SJCRH30 (cell line): ENCODE measurements at regions not wholly inside any gene's neighbourhood (a gene's known extent, or its start where the extent isn't known, plus 50 kb on each side); places are given as distances from the start of the nearest gene placed in this dataset.
"Not testable (repeated sequence)": the region's sequence is repeated elsewhere in the genome, so short reads cannot be mapped to it uniquely, and the experiment has no call there.

Experiments
- DNase-seq, 2 experiments: peaks; one replicate each; pipeline ENCODE4 v3.0.0-alpha.2; 2015 to 2020
- H3K27ac ChIP-seq: fragments of 250-450 bp; sonication (Bioruptor Pico); 2 replicates; pipeline ENCODE4 v1.5.1; 2020; ENCODE audit warnings: mild to moderate bottlenecking, moderate library complexity
- H3K27me3 ChIP-seq: fragments of 250-450 bp; sonication (Bioruptor Pico); 2 replicates; pipeline ENCODE4 v1.5.1; 2020; ENCODE audit warnings: mild to moderate bottlenecking, moderate library complexity
- H3K36me3 ChIP-seq: fragments of 250-450 bp; sonication (Bioruptor Pico); 2 replicates; pipeline ENCODE4 v1.5.1; 2020; ENCODE audit warnings: mild to moderate bottlenecking, moderate library complexity
- H3K4me1 ChIP-seq: fragments of 250-450 bp; sonication (Bioruptor Pico); 2 replicates; pipeline ENCODE4 v1.5.1; 2020; ENCODE audit warnings: mild to moderate bottlenecking, moderate library complexity
- H3K4me3 ChIP-seq: fragments of 250-450 bp; sonication (Bioruptor Pico); 2 replicates; pipeline ENCODE4 v1.5.1; 2020; ENCODE audit warnings: mild to moderate bottlenecking, moderate library complexity
- H3K9me3 ChIP-seq: fragments of 250-450 bp; sonication (Bioruptor Pico); replicated peaks from 2 replicates; pipeline ENCODE4 v1.5.1; 2020; ENCODE audit warnings: mild to moderate bottlenecking, moderate library complexity

DNA sequence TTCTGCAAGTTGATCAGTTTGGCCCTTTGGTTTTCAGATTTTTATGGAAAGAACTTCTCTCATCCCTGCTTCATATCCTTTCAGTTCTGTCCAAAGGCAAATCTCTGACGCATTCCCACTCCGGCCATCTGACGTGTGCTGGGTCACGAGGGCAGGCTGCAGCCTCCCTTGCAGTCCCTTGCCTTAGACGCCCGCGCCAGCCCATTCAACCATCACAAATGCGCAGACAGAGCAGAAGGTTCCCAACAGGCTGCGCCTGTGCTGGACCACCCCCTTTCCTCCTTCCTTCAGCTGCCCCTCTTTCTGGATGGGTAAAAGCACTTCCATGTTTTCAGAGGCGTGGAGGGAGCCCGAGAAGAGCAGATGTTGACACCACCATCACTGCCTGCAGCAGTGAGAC lies 144.2 kb downstream of the BCL2L11 start:
- H3K36me3 ChIP-seq, H3K27ac ChIP-seq, H3K9me3 ChIP-seq, H3K4me1 ChIP-seq, H3K4me3 ChIP-seq, DNase-seq, H3K27me3 ChIP-seq: not testable (repeated sequence)

DNA sequence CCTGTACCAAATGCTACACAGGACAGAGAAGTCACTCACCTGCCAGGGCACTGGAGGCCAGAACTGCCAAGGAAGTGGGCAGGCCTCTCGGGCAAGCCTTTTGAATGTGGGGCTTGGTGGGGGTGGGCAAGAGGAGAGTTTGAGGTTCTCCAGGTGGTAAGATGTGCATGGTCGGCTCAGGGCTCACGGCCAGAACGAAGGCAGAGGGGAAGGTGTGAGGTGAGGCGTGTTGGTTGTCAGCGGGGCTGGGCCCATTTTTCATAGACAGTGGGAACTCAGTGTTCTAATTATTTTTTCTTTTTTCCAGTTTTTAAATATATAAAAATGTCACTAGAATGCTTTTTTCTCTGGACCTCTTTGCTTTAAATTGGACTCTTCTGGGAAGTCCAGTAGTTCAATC lies 145.8 kb downstream of the BCL2L11 start:
- not testable (repeated sequence) for H3K36me3 ChIP-seq, H3K9me3 ChIP-seq, H3K27ac ChIP-seq, H3K4me3 ChIP-seq, H3K4me1 ChIP-seq, DNase-seq, H3K27me3 ChIP-seq

DNA sequence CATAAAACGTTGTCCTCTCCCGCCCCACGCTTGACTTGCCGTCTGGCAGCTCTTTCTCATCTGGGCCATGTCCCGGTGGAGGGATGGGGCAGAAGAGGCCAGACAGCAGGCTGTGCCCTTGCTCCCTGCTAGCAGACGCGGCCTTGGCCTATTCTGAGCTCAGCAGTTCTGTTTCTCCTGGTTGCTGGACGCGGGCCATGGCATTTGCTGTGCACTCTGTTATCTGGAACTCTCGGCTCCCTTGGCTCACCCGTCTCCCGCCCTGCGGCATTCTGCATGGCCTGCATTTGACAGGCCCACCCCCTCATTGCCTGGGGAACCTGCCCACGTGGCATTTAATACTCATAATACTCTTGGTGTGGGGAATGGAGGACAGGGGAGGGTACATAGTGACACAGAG lies 146.3 kb downstream of the BCL2L11 start:
- not testable (repeated sequence) for H3K36me3 ChIP-seq, H3K27ac ChIP-seq, H3K27me3 ChIP-seq, H3K4me1 ChIP-seq, DNase-seq, H3K9me3 ChIP-seq, H3K4me3 ChIP-seq

DNA sequence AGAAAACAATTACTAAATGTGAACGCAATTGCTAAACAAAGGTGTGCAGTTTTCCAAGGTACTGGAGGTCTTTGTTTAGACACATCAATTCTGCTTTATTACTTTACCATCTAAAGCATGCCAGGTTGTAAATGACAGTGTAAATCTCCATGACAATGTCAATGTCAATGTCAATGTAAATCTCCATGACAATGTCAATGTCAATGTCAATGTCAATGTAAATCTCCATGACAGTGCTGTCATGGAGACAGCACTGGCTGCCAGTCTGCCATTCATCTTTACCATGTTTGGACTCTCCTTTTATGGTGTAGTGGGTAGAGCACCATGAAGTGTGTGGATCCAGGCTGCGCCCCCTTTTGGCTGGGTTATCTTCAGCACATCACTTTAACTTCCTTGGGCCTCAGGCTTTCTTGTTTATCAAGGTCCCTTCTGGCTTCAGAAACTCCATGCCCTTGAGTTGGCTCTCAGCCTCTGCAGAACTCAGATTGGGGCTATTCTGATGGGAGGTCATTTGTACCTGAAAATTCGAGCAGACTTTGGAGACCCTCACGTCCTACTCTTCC lies 149.1 kb downstream of the BCL2L11 start:
- DNase-seq, H3K27ac ChIP-seq: not testable (repeated sequence)

DNA sequence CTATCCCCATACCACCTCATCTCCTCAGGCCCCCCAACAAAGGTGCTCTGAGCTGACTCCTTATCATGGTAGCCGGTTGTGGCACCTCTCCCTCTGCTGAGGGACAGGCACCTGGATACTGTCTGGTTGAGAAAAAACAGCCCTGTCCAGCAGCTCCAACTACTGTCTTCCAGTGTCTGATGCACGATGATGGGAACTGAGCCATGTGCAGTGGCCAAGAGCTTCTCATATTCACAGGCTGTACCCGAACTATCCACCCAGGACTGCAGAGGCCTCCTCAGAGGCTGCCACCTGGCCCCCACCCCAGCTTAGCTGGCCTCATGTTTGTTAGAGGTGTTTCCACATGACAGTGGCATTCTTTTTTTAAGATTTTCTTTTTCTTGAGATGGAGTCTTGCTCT lies 149.9 kb downstream of the BCL2L11 start:
- not testable (repeated sequence) for H3K4me1 ChIP-seq, H3K9me3 ChIP-seq, H3K27ac ChIP-seq, H3K4me3 ChIP-seq, DNase-seq, H3K27me3 ChIP-seq, H3K36me3 ChIP-seq

More for the DNA sequence above, 149.1 kb downstream of the BCL2L11 start:
- not testable (repeated sequence) for H3K4me3 ChIP-seq, H3K27me3 ChIP-seq, H3K4me1 ChIP-seq, H3K9me3 ChIP-seq, H3K36me3 ChIP-seq

DNA sequence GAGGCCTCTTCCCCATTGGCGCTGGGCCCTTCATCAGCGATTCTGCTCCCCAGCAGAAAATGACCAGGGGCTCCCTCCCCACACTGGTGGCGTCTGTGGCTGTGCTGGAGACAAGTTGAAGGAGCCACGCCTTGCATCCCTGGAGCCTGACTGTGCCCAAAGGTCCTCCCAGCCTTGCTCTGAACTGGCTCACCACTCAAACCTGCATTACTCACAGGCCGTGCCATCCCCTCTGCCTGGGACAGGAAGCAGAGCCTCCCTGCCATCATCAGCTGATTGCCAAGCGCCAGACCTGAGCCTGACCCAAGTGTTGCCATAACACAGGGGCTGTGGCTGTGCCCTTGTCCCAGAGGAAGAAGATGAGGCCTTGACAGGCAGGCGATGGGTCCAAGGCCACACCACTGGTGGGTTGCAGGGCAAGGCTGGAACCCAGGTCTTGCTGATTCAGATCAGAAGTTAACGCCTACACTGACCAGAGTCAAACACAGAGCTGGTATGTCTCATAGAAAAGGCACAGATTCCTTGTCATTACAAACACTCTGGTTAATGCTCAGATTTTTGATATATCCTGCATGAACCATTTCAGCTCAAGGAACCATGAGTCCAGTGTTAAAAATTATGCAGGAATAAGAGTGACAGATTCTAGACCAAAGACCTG lies 151.1 kb downstream of the BCL2L11 start:
- H3K4me1 ChIP-seq, H3K27me3 ChIP-seq, H3K4me3 ChIP-seq, H3K9me3 ChIP-seq, H3K36me3 ChIP-seq, DNase-seq, H3K27ac ChIP-seq: not testable (repeated sequence)

DNA sequence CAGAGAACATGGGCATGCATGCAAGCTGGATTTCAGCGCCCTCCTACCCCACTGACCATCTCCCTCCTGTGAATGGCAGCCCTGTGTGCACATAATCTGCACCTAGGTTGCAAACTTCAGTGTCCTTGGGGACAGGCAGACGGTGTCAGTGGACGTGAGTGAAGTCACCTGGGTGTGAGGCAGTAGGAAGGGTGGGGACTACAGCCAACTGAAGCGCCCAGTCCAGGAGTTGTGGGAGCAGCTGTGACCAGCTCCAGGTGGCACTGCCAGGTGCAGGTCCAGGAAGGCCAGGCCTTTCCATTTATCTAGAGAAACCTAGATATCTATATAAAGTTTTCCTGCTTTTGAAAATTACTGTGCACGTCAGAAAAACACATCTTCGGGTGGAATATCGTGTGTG lies 152.3 kb downstream of the BCL2L11 start:
- not testable (repeated sequence) for H3K9me3 ChIP-seq, H3K27ac ChIP-seq, DNase-seq, H3K4me3 ChIP-seq, H3K4me1 ChIP-seq, H3K36me3 ChIP-seq, H3K27me3 ChIP-seq

DNA sequence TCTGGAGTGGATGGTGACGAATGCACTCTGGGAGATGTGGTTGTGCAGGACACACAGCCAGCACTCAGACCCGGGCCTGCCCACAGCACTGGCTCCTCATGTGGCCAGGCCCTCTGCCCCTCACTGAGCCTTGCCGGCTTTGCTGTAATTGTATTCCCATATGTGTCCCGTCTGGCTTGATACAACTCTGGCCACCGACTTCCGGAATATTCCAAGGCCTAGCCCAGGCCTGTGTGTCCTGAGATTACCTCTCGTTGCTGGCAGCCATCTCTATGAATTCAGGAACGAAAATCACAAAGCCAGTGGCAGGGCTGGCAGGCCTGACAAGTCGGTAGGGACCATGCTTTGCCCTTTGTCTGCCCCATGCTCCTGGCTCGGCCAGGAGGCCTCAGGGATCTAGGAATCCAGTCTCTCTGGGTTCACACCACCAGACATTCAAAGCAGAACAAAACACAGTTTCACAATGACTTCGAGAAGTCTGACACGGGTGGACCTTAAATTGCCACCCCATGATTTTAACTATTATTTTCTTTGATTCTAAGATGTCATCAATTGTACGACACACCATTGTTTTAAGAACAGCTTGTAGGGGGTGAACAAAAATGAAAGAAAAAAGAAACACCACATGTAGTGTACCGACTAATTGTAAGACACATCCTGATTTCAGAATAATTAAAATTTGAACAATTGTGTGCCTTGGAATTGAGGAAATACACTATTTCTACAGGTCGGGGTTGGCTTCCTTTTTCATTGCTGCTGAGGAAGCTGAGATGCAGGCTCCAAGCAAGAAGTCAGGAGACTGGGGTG lies 154.5 kb downstream of the BCL2L11 start:
- not testable (repeated sequence) for H3K36me3 ChIP-seq, H3K27me3 ChIP-seq, H3K4me3 ChIP-seq, H3K9me3 ChIP-seq, DNase-seq, H3K27ac ChIP-seq, H3K4me1 ChIP-seq

DNA sequence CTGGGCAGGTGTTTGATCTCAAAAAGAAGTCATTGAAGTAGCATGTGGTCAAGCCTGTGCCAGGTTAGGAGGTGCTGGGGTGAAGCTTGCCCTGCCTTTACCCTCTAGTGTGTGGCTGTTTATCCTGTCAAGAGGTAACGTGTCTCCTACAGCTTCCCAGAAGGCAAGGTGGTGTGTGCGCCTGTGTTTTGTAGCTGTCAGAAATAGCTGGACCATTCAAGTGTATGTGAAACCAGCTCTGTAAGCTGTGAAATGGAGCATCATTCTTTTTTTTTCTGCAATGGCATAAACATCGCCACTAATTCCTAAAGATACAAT lies 155.1 kb downstream of the BCL2L11 start:
- DNase-seq, H3K27me3 ChIP-seq, H3K36me3 ChIP-seq, H3K4me1 ChIP-seq, H3K27ac ChIP-seq, H3K4me3 ChIP-seq, H3K9me3 ChIP-seq: not testable (repeated sequence)

DNA sequence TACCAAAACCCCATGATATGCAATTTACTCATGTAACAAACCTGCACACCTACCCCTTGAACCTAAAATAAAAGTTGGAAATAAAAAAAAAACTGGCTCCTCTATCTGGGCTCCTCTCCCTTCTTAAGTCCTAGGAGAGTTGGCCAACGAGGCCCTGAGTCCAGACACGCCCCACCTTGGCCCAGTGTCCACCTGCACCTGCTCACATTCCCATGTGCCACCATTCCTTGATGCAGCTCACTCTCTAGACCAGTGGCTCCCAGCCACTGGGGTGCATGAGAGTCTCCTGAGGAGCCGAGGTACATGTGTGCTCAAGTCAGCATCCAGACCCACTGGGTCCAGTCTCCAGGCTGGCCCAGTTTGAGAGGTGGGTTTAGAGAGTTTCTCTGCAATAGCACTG lies 157.4 kb downstream of the BCL2L11 start:
- H3K4me1 ChIP-seq, H3K9me3 ChIP-seq, H3K27me3 ChIP-seq, H3K4me3 ChIP-seq, DNase-seq, H3K36me3 ChIP-seq, H3K27ac ChIP-seq: not testable (repeated sequence)

DNA sequence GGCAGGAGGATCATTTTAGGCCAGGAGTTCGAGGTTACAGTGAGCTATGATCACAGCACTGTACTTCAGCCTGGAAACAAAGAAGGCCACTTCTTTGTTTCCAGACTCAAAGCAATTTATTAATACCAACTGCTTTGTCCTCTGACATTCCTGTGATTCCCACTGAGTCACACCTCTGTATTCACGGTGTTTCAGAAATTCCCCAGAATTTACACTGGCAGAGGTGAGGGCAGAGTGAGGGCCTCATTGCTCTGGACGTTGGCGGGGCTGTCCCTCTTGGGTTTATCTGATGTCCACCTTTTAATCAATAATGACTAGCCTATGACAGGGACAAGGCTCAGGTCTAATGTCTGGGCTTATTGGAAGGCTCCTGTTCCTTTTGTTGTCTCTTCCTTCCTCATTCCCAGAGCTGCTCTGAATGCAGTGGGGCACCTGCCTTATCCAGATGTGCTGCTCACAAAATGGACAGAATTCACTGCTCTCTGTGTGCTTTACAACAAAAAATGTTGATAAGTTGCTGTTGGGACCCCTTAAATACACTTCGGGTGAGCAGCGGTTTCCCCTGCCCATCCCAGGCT lies 160.1 kb downstream of the BCL2L11 start:
- not testable (repeated sequence) for H3K36me3 ChIP-seq, DNase-seq, H3K4me1 ChIP-seq, H3K4me3 ChIP-seq, H3K27ac ChIP-seq, H3K9me3 ChIP-seq, H3K27me3 ChIP-seq

DNA sequence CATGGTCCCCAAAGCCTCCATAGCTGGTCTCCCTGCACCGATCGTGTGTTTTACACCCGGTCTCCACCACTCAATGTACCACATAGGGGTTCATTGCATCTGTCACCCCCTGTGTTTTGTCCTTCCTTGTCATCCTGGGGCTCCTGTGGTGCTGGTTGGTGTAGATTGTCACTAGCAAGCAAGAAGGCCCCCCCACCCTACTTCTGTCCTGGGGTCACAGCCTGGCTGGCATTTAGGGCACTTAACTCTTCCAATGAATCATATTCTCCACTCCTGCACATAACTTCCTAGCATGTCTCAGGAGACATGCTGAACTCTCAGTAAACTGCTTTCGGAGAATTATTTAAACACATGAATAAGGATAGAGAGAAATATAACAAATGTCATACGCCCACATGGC lies 161.4 kb downstream of the BCL2L11 start:
- not testable (repeated sequence) for H3K36me3 ChIP-seq, H3K27me3 ChIP-seq, H3K9me3 ChIP-seq, H3K27ac ChIP-seq, DNase-seq, H3K4me3 ChIP-seq, H3K4me1 ChIP-seq

DNA sequence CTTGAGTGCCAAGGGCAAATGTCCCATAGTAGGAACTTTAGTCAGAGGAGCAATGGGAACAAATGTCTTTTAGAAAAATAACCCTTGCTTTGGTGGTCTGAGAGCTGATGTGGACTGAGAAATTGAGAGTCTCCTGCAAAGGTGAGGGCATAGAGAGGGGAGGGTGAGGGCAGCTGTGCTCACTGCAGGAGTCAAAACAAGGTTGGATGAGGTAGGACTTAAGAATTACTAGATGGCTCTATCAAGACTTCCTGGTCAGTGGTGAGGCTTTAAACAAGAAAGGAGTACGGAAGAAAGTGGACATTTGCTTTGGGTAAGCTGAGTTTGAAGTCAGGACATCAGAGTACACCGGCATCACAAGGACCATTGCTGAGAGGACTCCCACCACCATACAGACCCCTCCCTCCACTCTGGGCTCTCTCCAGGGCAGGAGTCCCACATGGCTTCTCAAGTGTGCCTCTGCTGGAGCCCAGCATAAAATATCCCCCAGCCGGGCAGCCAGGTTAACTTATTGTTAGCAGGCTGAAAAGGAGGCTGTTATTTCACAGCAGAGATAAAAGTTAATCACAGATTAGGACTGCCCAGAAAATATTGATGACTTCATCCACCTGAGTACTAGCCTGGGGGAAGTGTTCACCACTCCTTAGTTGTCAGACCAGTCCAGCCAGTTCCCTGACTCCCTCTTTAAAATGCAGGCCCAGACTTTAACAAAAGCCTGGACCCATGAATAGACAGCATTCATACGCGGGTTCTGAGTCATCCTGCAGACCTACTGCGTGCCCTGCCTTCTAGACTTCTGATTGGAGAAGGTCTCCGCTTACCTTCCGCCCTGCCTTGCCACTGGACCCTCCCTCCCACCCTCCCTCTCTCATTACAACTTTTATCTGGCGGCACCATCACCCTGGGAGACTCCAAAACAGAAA lies 167.2 kb downstream of the BCL2L11 start:
- DNase-seq, H3K9me3 ChIP-seq, H3K4me1 ChIP-seq, H3K4me3 ChIP-seq, H3K36me3 ChIP-seq, H3K27me3 ChIP-seq, H3K27ac ChIP-seq: not testable (repeated sequence)

DNA sequence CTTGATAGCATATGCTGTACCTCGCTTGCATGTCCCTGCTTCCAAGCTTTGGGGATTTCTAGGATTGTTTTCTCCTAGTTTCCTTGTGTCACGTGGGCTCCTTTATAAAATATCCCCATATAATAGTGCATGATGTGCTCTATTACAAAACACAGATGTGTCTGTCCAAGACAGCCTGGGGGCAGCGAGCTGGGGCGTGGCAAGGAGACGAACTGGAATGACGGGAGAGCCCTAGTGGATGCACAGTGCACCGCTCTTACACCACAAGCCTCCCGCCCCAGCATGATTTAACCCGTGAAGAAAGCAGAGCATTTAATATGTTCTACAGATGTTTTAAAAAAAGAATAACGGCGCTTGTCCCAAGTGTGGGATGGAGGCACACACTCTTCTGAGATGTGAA lies 169.7 kb downstream of the BCL2L11 start:
- not testable (repeated sequence) for H3K27me3 ChIP-seq, H3K36me3 ChIP-seq, H3K9me3 ChIP-seq, DNase-seq, H3K4me3 ChIP-seq, H3K27ac ChIP-seq, H3K4me1 ChIP-seq

DNA sequence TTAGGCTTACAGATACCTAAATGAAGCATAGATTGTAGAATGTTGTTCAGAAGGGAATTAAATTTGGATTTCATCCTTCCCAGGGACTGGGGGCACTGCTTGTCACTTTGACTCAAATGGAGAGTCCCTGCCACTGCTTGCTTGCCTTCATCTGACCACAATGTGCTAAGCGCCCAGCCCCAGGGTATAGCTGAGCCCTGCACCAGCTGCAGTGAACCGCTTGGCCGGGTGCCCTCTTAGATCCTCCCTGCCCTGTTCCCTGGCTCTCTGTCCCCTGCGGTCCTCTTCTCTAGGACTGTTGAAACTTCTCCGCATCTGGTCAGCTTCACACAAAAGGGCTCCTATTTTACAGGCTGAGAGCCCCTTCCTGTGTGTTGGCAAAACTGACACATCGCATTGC lies 170.9 kb downstream of the BCL2L11 start:
- DNase-seq, result peak in 1 of 2 experiments; percentile 72
- not testable (repeated sequence) for H3K27ac ChIP-seq, H3K4me1 ChIP-seq, H3K36me3 ChIP-seq, H3K4me3 ChIP-seq, H3K9me3 ChIP-seq, H3K27me3 ChIP-seq
